H9 (cell line): ENCODE measurements at regions not wholly inside any gene's neighbourhood (a gene's known extent, or its start where the extent isn't known, plus 50 kb on each side); places are given as distances from the start of the nearest gene placed in this dataset.

Experiments used
- DNase-seq: peaks from one replicate; pipeline ENCODE4 v3.0.0-alpha.2; 2017
- H2AFZ ChIP-seq: one replicate; pipeline ENCODE4 v1.6.1; 2013; ENCODE audit warnings: mild to moderate bottlenecking, low read length, control low read depth, moderate library complexity
- H2AK5ac ChIP-seq: 2 replicates; pipeline ENCODE4 v1.6.1; 2013; ENCODE audit warnings: low read length, control low read depth, mixed read lengths; ENCODE audit not compliant: insufficient read length
- H2BK120ac ChIP-seq: one replicate; pipeline ENCODE4 v1.6.1; 2013; ENCODE audit warnings: low read depth, mild to moderate bottlenecking, low read length, control low read depth, inconsistent platforms; ENCODE audit not compliant: poor library complexity, severe bottlenecking
- H2BK12ac ChIP-seq: 2 replicates; pipeline ENCODE4 v1.6.1; 2013; ENCODE audit warnings: low read length, control low read depth, mixed read lengths, low read depth; ENCODE audit not compliant: insufficient read length
- H2BK15ac ChIP-seq: 2 replicates; pipeline ENCODE4 v1.6.1; 2013; ENCODE audit warnings: low read depth, low read length, control low read depth
- H2BK20ac ChIP-seq: one replicate; pipeline ENCODE4 v1.6.1; 2013; ENCODE audit warnings: low read depth, mild to moderate bottlenecking, low read length, control low read depth, inconsistent platforms; ENCODE audit not compliant: poor library complexity, severe bottlenecking
- H2BK5ac ChIP-seq: 2 replicates; pipeline ENCODE4 v1.6.1; 2013; ENCODE audit warnings: low read length, control low read depth, mixed read lengths; ENCODE audit not compliant: insufficient read length
- H3K14ac ChIP-seq: 2 replicates; pipeline ENCODE4 v1.6.1; 2013; ENCODE audit warnings: low read length, control low read depth; ENCODE audit not compliant: insufficient read depth
- H3K18ac ChIP-seq: 2 replicates; pipeline ENCODE4 v1.6.1; 2013; ENCODE audit warnings: low read depth, mild to moderate bottlenecking, mixed read lengths, low read length, control low read depth; ENCODE audit not compliant: insufficient read length
- H3K23ac ChIP-seq: 2 replicates; pipeline ENCODE4 v1.6.1; 2013; ENCODE audit warnings: low read length, control low read depth, mixed read lengths, low read depth; ENCODE audit not compliant: insufficient read length
- H3K23me2 ChIP-seq: 2 replicates; pipeline ENCODE4 v1.6.1; 2013; ENCODE audit warnings: low read depth, mild to moderate bottlenecking, mixed read lengths, low read length, control low read depth; ENCODE audit not compliant: insufficient read length, poor library complexity, severe bottlenecking
- H3K27ac ChIP-seq: 2 replicates; pipeline ENCODE4 v1.5.1; 2013; ENCODE audit warnings: low read length, control low read depth, mixed read lengths, low read depth; ENCODE audit not compliant: insufficient read length
- H3K27me3 ChIP-seq: 2 replicates; pipeline ENCODE4 v1.6.1; 2013; ENCODE audit warnings: low read length, control low read depth, inconsistent platforms; ENCODE audit not compliant: insufficient read depth
- H3K4ac ChIP-seq: 2 replicates; pipeline ENCODE4 v1.6.1; 2013; ENCODE audit warnings: low read depth, mild to moderate bottlenecking, control low read depth, inconsistent platforms, low read length, moderate library complexity
- H3K4me1 ChIP-seq: 2 replicates; pipeline ENCODE4 v1.6.1; 2013; ENCODE audit warnings: low read length, control low read depth, inconsistent platforms; ENCODE audit not compliant: insufficient read depth
- H3K4me2 ChIP-seq: 2 replicates; pipeline ENCODE4 v1.6.1; 2013; ENCODE audit warnings: low read length, control low read depth, mixed read lengths; ENCODE audit not compliant: insufficient read length, insufficient read depth
- H3K56ac ChIP-seq: 2 replicates; pipeline ENCODE4 v1.6.1; 2013; ENCODE audit warnings: low read depth, mild to moderate bottlenecking, mixed read lengths, low read length, control low read depth; ENCODE audit not compliant: insufficient read length
- H3K79me1 ChIP-seq: 2 replicates; pipeline ENCODE4 v1.6.1; 2013; ENCODE audit warnings: low read depth, mild to moderate bottlenecking, moderate library complexity, low read length, control low read depth, inconsistent platforms; ENCODE audit not compliant: insufficient read depth, poor library complexity, severe bottlenecking
- H3K79me2 ChIP-seq: 2 replicates; pipeline ENCODE4 v1.6.1; 2013; ENCODE audit warnings: low read length, control low read depth, inconsistent platforms; ENCODE audit not compliant: insufficient read depth
- H3K9ac ChIP-seq: 2 replicates; pipeline ENCODE4 v1.6.1; 2013; ENCODE audit warnings: low read length, control low read depth, mixed read lengths; ENCODE audit not compliant: insufficient read length; ENCODE audit errors: extremely low read depth
- H3K9me3 ChIP-seq: one replicate; pipeline ENCODE4 v1.6.1; 2013; ENCODE audit warnings: low read depth, low read length, inconsistent platforms; ENCODE audit not compliant: control insufficient read depth
- H3T11ph ChIP-seq: one replicate; pipeline ENCODE4 v1.6.1; 2013; ENCODE audit warnings: mild to moderate bottlenecking, low read length, control low read depth, inconsistent platforms
- H4K20me1 ChIP-seq: one replicate; pipeline ENCODE4 v1.6.1; 2013; ENCODE audit not compliant: control insufficient read depth, insufficient read length, insufficient read depth
- H4K5ac ChIP-seq: 2 replicates; pipeline ENCODE4 v1.6.1; 2013; ENCODE audit warnings: low read depth, mild to moderate bottlenecking, mixed read lengths, low read length, control low read depth; ENCODE audit not compliant: insufficient read length
- H4K8ac ChIP-seq: replicated peaks from 2 replicates; pipeline ENCODE4 v1.6.1; 2013; ENCODE audit warnings: low read length, control low read depth, mixed read lengths, low read depth; ENCODE audit not compliant: insufficient read length
- H4K91ac ChIP-seq: 2 replicates; pipeline ENCODE4 v1.6.1; 2013; ENCODE audit warnings: low read depth, mild to moderate bottlenecking, moderate library complexity, mixed read lengths, low read length, control low read depth; ENCODE audit not compliant: insufficient read length
- H3K27ac Mint-ChIP-seq, 3 experiments: 2 replicates in 2 of 3; 3 replicates in 1 of 3; pipeline ENCODE4 v1.8.0; 2020 to 2021; ENCODE audit warnings: mixed read lengths in 3 of 3, mild to moderate bottlenecking in 1 of 3, moderate library complexity in 1 of 3
- H3K27me3 Mint-ChIP-seq: 2 replicates; pipeline ENCODE4 v1.8.0; 2021; ENCODE audit warnings: low read depth, mild to moderate bottlenecking, moderate library complexity, mixed read lengths
- H3K36me3 Mint-ChIP-seq, 3 experiments: 2 replicates in 2 of 3; 3 replicates in 1 of 3; pipeline ENCODE4 v1.8.0; 2020 to 2021; ENCODE audit warnings: low read depth in 3 of 3, mixed read lengths in 3 of 3; ENCODE audit not compliant: insufficient read depth in 1 of 3
- H3K4me1 Mint-ChIP-seq, 2 experiments: 2 replicates each; pipeline ENCODE4 v1.8.0; 2020; ENCODE audit warnings: mixed read lengths in 2 of 2
- H3K4me3 Mint-ChIP-seq, 2 experiments: 2 replicates in 1 of 2; 3 replicates in 1 of 2; pipeline ENCODE4 v1.8.0; 2020 to 2021; ENCODE audit warnings: mild to moderate bottlenecking in 2 of 2, mixed read lengths in 2 of 2, moderate library complexity in 1 of 2
- H3K9me3 Mint-ChIP-seq, 2 experiments: 2 replicates in 1 of 2; 3 replicates in 1 of 2; pipeline ENCODE4 v1.8.0; 2020; ENCODE audit warnings: mild to moderate bottlenecking in 2 of 2, mixed read lengths in 2 of 2, moderate library complexity in 1 of 2
- WGBS: extraction: QIAGEN DNeasy Blood & Tissue Kit; methylation state at CpG from one replicate; pipeline ENCODE4 v1.1.7; 2013; ENCODE audit warnings: missing lambda C conversion rate, low lambda C conversion rate, mixed read lengths; ENCODE audit not compliant: insufficient read length; ENCODE audit errors: extremely low coverage; 5-methylcytosine and 5-hydroxymethylcytosine counted together
- TF ChIP-seq, protein P1 (sequence below): fragments of 200-600 bp; sonication (generic); conservative IDR thresholded peaks from 3 replicates; pipeline ENCODE4 v1.8.0; 2021; ENCODE audit warnings: antibody characterized with exemption, mild to moderate bottlenecking

DNA sequence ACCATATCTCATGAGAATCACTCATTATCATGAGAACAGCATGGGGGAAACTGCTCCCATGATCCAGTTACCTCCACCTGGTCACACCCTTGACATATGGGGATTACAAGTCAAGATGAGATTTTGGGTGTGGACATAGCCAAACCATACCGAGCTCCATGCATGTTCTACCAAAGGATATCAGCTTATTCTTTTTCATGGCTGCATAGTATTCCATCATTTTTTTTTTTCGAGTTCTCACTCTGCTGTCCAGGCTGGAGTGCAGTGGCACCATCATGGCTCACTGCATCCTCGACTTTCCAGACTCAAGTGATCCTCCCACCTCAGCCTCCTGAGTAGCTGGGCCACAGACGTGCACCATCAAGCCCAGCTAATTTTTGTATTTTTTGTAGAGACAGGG, 668.3 kb downstream of the GATA3 start:
- DNase-seq: no peak
- no peak overlapping the region for H3K18ac ChIP-seq
- H3K9ac ChIP-seq: no peak overlapping the region
- H3K56ac ChIP-seq: no peak overlapping the region
- no peak overlapping the region for H3T11ph ChIP-seq
- Mint-ChIP-seq H3K4me1 (peaks cover 2 to 5% of the 10 kb centered on the region in 2 experiments; a peak in 2 of 4 replicates), H3K9me3 (peaks cover 5 to 11% of the 10 kb centered on the region in 2 experiments), H3K27ac (no peak overlapping the region), H3K4me3 (no peak overlapping the region; a peak in 1 of 5 replicates), H3K27me3 (no peaks in the 10 kb centered on the region; the same call in 1 of the 2 replicates), H3K36me3 (peaks cover 0 to 4% (median 1%) of the 10 kb centered on the region in 3 experiments; a peak in 1 of 7 replicates)
- no peaks in the 10 kb centered on the region for H3K27me3 ChIP-seq
- no peak overlapping the region for H3K27ac ChIP-seq
- H4K91ac ChIP-seq: no peak overlapping the region
- H2BK15ac ChIP-seq: no peak overlapping the region
- WGBS: no CpG with 5 or more reads among the region's 4 CpGs
- no peaks in the 10 kb centered on the region for H3K79me2 ChIP-seq
- H3K4me2 ChIP-seq: no peak overlapping the region
- no peaks in the 10 kb centered on the region for H3K4me1 ChIP-seq
- no peak overlapping the region for H2BK12ac ChIP-seq
- TF ChIP-seq, protein P1, sequence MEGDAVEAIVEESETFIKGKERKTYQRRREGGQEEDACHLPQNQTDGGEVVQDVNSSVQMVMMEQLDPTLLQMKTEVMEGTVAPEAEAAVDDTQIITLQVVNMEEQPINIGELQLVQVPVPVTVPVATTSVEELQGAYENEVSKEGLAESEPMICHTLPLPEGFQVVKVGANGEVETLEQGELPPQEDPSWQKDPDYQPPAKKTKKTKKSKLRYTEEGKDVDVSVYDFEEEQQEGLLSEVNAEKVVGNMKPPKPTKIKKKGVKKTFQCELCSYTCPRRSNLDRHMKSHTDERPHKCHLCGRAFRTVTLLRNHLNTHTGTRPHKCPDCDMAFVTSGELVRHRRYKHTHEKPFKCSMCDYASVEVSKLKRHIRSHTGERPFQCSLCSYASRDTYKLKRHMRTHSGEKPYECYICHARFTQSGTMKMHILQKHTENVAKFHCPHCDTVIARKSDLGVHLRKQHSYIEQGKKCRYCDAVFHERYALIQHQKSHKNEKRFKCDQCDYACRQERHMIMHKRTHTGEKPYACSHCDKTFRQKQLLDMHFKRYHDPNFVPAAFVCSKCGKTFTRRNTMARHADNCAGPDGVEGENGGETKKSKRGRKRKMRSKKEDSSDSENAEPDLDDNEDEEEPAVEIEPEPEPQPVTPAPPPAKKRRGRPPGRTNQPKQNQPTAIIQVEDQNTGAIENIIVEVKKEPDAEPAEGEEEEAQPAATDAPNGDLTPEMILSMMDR: no peak
- H2AK5ac ChIP-seq: no peak overlapping the region
- no peak overlapping the region for H3K14ac ChIP-seq
- H3K79me1 ChIP-seq: no peaks in the 10 kb centered on the region
- no peak overlapping the region for H3K23ac ChIP-seq
- H4K5ac ChIP-seq: no peak overlapping the region
- no peak overlapping the region for H3K4ac ChIP-seq
- H3K23me2 ChIP-seq: no peaks in the 10 kb centered on the region
- no peaks in the 10 kb centered on the region for H4K20me1 ChIP-seq
- no peak overlapping the region for H2BK20ac ChIP-seq
- H2BK120ac ChIP-seq: no peak overlapping the region
- H2AFZ ChIP-seq: no peak overlapping the region
- no peaks in the 10 kb centered on the region for H3K9me3 ChIP-seq
- no peak overlapping the region for H4K8ac ChIP-seq
- no peak overlapping the region for H2BK5ac ChIP-seq
